ENCODE measurements at regions not wholly inside any gene's neighbourhood (a gene's known extent, or its start where the extent isn't known, plus 50 kb on each side); places are given as distances from the start of the nearest gene placed in this dataset.
"Not testable (repeated sequence)": the region's sequence is repeated elsewhere in the genome, so short reads cannot be mapped to it uniquely, and the experiment has no call there.

DNA sequence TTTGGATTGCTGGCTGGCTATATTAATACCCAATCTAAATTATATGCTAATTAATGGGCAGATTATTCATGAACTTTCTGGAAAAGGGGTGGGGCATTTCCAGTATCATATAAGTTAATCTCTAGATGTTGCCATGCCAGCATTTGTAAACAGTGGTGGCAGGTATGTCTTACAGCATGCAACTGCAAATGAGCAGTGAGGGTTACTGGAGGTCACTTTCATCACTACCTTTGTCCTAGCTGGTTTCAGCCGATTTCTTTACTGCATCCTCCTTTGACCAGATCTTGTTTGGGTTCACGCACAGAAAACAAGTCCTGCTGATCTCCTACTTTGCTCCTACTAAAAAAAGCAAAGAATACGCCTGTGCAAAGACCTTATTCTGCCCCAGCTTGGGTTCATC, 89.1 kb upstream of the USP47 start:
- DNase-seq = no peak

DNA sequence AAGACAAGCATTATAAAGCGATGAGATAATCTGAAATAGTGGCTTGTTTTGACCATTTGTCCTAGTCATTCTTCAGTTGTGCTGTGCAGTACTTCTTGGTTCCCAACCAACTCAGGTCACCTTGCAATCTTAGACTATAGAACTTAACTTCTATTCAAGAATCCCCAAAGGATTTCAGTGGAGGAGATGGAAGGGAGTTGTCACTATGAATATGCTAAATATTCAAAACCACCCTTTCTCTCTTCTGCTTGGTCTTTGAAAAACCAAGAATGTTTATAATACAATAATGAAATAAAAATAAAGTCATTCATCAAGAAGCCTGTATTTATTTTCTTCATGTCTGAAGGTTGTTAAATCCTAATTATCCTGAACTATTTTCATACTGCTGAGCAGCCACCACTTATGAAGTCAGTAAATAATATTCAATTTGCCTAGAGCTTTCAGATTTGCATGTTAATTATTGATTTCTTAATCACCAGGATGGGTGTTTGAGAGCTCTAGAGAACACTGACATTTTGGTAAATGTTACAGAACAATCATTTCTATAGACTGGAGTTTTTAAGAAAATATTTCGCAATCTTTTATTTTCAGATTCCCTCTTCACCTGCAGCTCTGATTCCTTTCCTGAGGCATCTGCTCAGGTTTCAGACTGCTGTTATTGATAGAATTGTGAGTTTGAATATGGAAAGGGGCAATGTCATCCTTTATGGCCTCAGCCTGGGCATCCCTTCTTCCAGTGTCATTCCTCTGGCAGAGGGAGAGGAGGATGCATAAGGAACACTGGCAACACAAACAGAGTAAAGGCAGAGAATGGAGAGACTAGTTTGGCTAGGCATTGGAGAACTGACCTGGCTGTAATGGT, 91.5 kb upstream of the USP47 start:
- DNase-seq = no peak

DNA sequence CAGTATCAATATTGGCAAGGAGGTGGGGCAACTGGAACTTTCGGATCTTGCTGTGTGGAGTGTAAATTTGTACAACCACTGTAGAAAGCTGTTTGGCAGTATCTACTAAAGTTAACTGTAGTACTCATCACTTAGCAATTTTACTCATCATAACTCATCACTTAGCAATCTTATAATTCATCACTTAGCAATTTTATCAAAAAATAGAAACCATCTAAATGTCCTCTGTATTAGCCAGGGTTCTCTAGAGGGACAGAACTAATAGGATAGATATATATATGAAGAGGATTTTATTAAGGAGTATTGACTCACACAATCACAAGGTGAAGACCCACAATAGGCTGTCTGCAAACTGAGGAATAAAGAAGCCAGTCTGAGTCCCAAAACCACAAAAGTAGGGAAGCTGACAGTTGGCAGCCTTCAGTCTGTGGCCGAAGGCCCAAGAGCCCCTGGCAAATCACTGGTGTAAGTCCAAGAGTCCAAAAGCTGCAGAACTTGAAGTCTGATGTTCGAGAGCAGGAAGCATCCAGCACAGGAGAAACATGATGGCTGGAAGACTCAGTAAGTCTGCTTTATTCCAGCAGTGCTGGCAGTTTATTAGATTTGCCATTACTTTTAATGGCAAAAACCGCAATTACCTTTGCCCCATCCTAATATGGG, 92.9 kb upstream of the USP47 start:
- DNase-seq = no peak

DNA sequence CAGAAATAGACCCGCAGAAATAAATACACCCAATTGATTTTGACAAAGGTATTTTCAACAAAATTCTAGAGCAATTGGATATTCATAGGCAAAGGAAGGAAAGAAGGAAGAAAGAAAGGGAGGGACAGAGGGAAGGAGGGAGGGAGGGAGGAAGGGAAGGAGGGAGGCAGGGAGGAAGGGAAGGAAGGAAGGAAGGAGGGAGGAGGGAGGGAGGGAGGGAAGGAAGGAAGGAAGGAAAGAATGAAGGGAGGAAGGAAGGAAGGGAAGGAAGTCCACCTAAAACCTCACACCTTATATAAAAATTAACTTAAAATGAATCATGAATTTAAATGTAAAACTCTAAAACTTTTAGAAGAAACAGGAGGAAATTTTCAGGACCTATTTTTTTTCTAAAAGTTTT, 94.2 kb upstream of the USP47 start:
- no peak for DNase-seq

DNA sequence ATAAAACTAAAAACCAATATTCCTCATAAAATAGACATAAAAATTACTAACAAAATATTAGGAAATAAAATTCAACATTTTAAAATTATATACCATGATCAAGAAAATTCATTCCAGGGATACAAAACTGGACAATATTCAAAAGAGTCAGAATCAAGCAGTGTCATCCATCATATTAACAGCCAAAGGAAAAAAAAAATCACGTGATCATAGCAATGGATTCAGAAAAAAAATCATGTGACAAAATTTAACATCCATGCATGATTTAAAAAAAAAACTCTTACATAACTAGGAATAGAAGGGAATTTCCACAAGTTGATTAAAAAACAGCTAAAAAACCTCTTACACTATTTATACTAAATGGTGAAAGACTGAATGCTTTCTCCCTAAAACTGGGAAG, 95.3 kb upstream of the USP47 start:
- DNase-seq = no peak

DNA sequence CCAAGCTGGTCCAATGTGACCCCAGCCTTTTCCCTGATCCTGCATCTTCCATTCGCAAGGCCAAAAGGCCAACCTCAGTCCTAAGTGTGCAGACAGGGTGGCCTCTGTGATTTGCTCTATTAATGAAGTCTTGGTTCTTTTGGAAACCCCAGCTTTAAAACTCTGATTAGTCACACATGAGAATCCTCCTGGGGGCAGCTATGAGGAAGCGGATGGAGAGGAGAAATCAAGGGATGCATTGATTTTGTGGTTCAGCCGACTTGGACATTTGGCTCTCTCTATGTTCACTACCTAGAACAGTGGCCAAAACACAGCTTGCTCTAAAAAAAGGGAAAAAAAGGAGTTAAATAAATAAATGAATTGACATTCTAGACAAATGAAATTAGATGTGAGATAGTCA, 98.6 kb upstream of the USP47 start:
- DNase-seq = no peak

DNA sequence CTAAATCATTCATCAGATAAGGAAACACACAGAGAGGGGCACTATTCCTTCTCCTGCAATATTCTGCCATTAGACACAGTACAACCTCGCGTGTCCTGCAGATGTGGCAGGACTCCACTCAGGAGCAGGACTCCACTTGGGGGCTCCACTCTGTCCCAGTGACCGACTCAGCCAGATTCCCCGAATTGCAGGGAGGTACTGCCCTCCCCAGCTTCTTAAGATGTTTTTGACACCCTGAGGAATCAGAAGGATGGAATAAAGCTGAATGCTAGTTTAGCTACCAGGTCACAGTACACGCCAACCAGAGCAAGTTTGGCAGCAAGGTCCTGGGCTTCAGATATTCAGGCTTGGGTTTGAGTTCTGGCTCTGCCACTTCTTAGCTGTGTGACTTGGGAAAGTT, 99.3 kb upstream of the USP47 start:
- DNase-seq = no peak

DNA sequence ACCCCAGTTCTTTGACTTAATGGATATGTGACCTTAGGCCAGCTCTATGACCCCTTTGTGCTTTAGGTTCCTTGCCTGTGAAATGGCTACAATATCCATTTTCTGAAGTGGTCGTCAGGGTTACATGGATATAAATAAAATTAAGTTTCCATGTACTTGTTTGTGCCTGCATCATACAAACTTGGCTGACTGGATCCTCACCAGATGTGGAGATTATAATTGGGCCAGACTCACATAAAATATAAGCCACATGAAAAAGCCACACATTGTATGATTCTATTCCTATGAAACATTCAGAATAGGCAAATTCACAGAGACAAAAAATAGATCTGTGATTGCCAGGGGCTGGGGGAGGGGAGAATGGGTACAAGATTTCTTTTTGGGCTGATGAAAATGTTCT, 100.9 kb upstream of the USP47 start:
- no peak for DNase-seq

DNA sequence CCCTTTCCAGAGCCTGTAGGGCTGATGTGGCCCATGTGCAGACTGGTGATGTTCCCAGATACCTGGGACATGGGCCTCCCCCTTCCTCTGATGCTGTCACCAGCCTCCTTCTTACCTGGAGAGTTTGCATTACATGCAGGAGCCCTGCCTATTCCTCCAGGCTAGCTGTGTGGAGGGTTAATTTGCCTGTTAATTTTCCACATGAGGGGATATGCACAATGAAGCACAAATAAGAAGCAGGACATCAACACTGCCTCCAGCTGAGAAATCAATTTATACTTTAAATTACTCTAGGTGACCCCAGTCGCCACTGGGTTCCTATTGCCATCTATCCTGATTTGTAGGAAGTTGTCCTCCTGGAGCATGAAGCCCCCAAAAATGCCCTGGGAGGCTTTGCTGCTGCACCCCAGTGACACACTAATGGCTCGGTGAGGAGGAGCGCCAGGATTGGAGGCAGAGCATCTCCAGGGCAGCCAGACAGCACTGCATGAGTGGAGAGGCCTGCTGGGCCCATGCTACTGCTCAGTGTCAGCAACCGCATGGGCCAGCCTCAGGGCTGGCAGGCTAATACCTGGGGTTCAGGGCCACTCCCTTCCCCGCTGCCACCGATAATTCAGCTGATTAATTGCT, 101.6 kb upstream of the USP47 start:
- DNase-seq = no peak

DNA sequence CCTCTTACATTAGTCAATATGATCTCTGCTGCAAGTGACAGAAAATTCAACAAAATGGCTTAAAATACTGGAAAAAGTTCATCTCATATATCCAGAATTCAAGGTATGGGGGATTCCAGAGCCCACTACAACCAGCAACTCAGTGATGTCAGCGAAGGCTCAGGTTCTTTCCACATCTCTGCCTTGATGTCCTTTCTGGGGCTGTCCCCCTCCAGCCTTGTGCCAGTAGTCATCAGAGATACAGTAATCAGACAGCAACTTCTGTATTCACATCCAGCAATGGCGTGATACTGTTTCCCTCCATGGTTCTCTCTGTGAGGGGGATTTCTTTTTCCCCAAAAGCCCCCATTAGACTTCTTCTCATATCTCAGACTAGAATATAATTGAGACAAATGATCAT, 103.4 kb upstream of the USP47 start:
- no peak for DNase-seq

DNA sequence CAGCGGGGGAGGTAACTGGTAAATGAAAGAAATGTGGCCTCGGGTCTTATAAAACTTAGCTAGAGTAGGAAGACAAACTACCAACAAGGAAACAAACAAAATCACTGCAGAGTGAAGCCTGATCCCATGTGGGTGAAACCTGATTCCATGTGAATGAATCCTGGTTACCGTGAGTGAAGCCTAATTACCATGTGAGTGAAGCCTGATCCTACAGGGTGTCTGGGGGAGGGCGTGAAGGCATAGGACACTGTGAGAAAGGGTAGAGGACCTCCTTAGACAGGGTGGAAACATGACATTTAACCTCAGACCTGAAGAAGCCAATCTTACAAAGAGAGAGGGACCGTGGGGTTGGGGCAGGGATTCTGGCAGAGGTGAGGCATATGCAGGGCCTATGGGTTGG, 106.2 kb upstream of the USP47 start:
- no peak for DNase-seq

DNA sequence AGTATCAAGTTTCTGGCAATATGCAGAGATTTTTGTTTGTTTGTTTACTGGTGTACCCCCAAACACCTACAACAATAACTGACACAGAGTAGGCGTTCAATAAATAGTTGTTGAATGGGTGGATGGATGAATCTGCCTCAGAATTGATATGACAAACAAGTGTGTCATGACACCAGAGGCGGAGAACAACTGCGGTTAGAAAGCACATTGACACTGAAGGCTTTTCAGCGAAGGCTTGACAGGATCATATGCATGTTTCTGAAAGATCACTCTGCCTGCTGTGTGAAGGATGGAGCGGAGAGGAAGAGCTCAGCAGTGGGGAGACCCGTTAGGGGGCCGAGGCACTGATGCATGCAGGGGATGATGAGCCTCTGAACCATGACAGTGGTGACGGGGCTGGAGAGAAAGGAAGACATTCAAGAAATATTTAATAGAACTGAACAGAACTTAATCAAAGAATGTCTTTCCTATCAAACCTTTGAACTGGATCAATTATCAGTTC, 108.5 kb upstream of the USP47 start:
- no peak for DNase-seq

DNA sequence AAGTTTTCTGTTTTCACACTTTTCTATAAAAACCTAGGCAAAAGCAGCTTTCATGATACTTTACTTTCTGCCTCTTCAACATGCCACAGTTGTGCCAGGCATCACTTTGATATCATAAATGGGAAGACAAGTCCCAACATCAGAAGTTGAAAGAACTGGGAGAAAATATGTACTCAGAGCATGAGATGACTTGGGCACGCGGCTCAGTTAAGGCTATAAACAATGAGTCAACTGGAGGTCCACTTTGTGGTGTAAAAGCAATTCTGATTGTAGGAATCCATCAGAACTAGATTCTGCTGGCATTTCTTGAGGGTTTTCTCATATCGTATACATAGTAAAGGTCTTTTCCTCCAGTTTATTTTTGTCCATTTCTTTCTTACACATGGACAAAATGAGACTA, 109.7 kb upstream of the USP47 start:
- no peak for DNase-seq

DNA sequence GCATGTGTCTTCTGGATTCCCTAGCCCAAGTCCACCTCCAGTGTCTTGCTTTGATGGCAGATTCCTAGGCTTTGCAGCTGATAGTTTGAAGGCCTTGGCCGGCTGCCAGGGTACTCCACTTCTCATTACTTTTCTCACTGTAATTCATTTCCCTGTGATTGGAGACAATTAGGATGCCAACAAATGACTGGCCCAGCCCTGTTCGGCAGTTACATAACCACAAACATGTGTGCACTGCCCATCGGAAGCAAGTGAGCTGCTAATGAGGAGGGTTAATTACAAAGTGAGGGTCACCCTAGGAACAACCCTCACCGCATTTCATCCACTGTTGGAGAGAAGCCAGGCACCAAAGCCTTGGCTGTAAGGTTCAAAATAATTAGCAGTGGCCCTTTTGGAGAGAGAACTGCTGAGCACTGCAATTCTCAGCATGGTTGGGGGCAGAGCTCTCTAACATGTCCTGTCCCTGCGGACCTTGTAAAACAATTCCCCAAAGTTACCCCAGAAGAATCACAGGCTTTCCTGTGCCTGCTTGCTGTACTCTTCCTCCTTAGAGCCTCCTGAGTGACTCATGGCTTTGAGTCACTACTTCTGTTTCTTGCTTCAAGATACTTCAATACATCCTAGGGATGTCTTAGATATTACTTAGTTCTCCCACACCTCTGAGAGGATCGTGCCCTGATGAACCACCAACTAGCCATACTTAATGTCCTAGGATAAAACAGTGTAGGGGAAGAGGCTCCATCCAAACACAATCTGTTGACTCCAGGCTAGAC, 109.7 kb upstream of the GALNT18 start:
- no peak for DNase-seq

DNA sequence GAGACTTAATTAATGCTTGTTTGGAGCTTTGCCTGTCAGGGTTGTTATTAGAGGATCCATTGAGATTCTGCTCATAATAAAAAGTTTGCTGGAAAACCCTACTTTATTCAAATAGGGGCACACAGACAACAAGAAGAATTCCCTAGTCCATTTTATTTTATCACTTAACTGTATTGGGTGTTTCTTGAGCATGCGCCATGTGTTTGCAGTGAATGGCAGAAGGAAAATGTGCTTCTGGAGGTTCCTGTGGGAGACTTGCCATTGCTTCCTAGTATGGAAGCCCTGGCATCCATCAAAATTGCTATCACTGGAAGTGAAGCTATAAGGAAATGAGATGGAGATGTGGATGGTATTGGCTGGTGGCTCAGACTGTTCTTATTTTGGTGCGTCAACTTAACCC, 106.6 kb upstream of the GALNT18 start:
- DNase-seq = no peak

DNA sequence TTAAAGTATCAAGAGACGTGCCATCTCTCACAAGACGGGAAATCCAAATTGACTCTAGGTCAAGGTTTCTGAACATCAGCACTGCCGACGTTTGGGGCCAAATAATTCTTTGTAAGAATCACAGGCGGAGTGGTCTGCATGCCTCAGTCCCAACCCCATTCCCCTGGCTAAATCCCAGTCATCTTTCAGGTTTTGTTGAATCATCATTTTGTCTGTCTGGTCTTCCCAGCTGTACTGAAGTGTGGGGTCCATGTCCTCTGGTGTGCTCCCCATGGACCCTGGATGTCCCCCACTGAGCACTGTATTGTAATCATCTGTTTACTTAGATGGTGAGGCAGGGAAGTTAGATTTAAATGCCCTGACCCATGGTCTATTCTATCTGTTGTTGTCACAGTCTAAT, 103.6 kb upstream of the GALNT18 start:
- no peak for DNase-seq

DNA sequence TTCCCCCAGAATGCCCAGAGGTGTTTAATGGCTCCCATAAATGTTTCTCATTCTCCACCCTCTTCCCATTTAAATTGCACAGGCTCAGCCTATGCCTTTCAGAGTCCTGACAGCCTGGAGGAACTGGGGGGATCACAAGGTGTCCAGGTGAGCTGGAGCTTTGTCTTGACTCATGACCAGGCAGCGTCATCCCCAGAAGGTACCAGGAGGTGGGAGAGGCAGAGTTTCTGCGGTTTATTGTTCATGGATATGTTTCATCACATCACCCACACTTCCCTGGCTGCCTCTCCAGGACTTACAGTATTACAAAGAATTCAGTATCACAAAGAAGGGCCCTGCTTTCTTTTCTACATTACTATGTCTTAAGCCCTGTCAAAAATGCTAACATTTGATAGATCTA, 103.2 kb upstream of the GALNT18 start:
- no peak for DNase-seq

DNA sequence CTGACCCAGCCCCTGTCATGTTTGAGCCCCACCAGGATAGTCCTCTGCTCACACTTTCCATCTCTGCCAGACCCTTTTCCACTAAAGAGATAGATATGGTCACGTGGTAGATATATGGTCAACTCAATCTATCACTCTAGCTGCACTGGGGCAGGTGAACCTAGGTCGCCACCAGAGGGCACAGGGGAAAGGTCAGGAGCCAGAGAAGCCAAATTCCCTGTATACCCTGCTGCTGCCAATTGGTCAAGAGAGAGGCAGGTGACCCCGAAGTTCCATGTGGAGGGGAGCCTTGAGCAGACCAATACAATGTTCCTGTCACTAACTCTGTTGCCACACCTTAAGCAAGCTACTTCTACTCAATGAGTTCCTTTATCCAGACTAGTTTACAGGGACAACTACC, 101.1 kb upstream of the GALNT18 start:
- no peak for DNase-seq

DNA sequence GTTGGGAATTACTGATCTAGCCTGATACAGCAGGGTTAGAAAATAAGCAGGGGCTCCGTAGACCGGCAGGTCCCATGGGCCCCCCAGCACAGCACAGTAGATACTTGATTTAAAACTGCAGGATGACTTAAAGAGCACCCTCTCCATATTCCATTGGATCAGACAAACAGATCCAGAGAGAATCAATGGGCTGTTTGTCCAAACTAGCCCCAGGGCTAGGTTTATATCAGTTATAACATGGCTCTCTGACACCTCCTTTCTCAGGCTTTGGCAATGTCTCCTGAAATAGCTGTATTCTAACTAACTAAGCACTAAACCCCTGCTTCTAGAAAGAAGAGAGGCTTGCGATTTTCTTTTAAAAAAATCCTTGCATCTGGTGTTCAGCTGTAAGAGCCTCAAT, 100.4 kb upstream of the GALNT18 start:
- DNase-seq = no peak

DNA sequence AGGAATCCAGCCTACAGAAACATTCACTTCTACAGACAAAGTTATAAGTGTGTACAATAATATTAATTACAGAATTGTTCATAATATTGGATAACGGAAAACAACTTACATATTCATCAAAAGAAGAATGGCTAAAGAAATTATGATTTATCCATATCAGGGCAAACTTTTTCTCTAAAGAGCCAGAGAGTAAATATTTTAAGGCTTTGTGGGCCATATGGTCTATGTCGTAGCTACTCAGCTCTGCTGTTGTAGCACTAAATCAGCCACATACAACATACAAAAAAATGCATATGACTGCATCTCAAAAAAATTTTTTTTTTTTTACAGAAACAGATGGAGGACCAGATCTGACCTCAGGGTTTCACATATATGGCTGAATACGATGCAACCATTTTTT, 96.7 kb upstream of the GALNT18 start:
- no peak for DNase-seq

DNA sequence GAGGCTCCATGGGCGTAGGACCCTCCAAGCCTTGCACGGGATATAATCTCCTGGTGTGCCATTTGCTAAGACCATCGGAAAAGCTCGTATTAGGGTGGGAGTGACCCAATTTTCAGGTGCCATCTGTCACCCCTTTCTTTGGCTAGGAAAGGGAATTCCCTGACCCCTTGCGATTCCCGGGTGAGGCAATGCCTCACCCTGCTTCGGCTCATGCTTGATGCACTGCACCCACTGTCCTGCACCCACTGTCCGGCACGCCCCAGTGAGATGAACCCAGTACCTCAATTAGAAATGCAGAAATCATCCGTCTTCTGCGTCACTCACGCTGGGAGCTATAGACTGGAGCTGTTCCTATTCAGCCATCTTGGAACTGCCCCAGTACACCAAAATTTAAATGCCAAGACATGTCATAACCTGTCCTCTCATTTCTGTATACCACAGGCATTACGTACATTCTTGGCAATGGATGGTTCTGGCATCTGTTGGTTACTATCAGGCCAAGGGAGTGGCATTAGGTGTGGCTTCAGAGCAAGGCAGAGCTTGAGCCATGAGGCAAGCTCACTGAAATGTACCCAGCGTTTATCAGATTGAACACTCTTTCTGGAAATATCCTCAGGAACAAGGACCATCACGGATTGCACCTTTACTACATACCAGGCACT, 95.4 kb upstream of the GALNT18 start:
- DNase-seq = no peak

DNA sequence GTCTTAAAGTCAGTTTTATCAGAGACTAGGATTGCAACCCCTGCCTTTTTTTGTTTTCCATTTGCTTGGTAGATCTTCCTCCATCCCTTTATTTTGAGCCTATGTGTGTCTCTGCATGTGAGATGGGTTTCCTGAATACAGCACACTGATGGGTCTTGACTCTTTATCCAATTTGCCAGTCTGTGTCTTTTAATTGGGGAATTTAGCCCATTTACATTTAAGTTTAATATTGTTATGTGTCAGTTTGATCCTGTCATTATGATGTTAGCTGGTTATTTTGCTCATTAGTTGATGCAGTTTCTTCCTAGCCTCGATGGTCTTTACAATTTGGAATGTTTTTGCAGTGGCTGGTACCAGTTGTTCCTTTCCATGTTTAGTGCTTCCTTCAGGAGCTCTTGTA, 93.3 kb upstream of the GALNT18 start:
- not testable (repeated sequence) for DNase-seq

DNA sequence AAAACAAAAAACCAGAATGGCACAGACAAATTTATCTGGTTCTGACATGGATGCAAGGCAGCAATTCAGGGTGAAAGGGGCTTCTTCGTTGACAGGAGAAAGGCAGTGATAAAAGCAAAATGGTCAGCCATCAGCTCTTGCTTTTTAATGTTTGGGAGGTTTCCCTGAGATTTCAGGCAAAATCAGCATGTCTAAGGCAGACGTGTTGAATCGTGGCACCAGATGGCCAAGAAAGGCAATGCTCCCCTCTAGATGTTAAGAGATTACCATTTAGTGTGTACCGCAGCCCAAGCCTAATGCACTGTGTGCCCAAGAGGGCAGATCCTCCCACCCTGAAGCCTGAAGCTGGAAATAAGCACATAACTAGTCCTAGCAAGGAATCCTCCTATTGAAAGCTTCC, 88.8 kb upstream of the GALNT18 start:
- no peak for DNase-seq

Data from NK-92 treated with Interleukin-12 subunit alpha and Interleukin-12 subunit beta, amount 100 ng/mL, for 24 hours (cell line).